Lower lobe of right lung (tissue), 2 donors: ENCODE measurements at regions not wholly inside any gene's neighbourhood (a gene's known extent, or its start where the extent isn't known, plus 50 kb on each side); places are given as distances from the start of the nearest gene placed in this dataset.
"Not testable (repeated sequence)": the region's sequence is repeated elsewhere in the genome, so short reads cannot be mapped to it uniquely, and the experiment has no call there.

Experiments used
- ATAC-seq, 2 donors: fragments of 200-7000 bp; cut with Tn5 transposase; one replicate each; pipeline ENCODE4 v1.9.1; 2020 to 2022; ENCODE audit warnings: mild to moderate bottlenecking in 2 of 2, moderate library complexity in 2 of 2
- DNase-seq: peaks from one replicate; pipeline ENCODE4 v3.0.0-alpha.2; 2020
- H3K27ac ChIP-seq: fragments of 200-600 bp; one replicate; pipeline ENCODE4 v1.8.0; 2022
- H3K27me3 ChIP-seq: fragments of 200-600 bp; one replicate; pipeline ENCODE4 v1.8.0; 2022; ENCODE audit warnings: low read depth
- H3K36me3 ChIP-seq: fragments of 200-600 bp; one replicate; pipeline ENCODE4 v1.8.0; 2022; ENCODE audit warnings: mild to moderate bottlenecking
- H3K4me1 ChIP-seq: fragments of 200-600 bp; one replicate; pipeline ENCODE4 v1.8.0; 2022
- H3K4me3 ChIP-seq: fragments of 200-600 bp; one replicate; pipeline ENCODE4 v1.8.0; 2022; ENCODE audit warnings: mild to moderate bottlenecking
- H3K9me3 ChIP-seq: fragments of 200-600 bp; one replicate; pipeline ENCODE4 v1.8.0; 2022
- intact Hi-C: fragments of 100-400 bp; cut with DNase I; formaldehyde crosslinking; loops from one replicate; pipeline ENCODE4 v1.11.0; 2022
- TF ChIP-seq, protein P1 (sequence below): fragments of 200-600 bp; IDR thresholded peaks from one replicate; pipeline ENCODE4 v1.8.0; 2022; ENCODE audit warnings: antibody characterized with exemption, mild to moderate bottlenecking
- donor health status: DM: no; HTN: yes; CAD: no; lungs with severe emphysema.

DNA sequence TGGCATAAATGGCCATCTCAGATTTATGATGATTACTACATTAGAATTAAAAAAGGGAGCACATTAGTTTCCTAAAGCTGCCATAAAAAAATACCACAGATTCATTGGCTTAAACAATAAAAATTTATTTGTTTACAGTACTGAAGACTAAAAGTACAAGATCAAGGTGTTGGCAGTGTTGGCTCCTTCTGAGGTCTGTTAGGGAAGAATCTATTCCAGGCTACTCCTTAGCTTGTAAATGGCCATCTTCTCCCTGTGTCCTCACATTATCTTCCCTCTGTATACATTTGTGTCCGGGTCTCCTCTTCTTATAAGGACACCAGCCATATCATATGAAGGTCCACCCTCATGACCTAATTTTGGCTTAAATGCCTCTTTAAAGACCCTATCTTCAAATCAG lies 341.0 kb downstream of the SLC7A11 start:
- DNase-seq (no peak), ATAC-seq (no peak)
- Histone ChIP-seq H3K27ac (no peak overlapping the region), H3K4me3 (no peak overlapping the region), H3K27me3 (no peaks in the 10 kb centered on the region), H3K36me3 (no peaks in the 10 kb centered on the region), H3K9me3 (no peaks in the 10 kb centered on the region), H3K4me1 (no peaks in the 10 kb centered on the region)
- intact Hi-C loops, result no loop called here
- TF ChIP-seq, protein P1, sequence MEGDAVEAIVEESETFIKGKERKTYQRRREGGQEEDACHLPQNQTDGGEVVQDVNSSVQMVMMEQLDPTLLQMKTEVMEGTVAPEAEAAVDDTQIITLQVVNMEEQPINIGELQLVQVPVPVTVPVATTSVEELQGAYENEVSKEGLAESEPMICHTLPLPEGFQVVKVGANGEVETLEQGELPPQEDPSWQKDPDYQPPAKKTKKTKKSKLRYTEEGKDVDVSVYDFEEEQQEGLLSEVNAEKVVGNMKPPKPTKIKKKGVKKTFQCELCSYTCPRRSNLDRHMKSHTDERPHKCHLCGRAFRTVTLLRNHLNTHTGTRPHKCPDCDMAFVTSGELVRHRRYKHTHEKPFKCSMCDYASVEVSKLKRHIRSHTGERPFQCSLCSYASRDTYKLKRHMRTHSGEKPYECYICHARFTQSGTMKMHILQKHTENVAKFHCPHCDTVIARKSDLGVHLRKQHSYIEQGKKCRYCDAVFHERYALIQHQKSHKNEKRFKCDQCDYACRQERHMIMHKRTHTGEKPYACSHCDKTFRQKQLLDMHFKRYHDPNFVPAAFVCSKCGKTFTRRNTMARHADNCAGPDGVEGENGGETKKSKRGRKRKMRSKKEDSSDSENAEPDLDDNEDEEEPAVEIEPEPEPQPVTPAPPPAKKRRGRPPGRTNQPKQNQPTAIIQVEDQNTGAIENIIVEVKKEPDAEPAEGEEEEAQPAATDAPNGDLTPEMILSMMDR, result no peak

DNA sequence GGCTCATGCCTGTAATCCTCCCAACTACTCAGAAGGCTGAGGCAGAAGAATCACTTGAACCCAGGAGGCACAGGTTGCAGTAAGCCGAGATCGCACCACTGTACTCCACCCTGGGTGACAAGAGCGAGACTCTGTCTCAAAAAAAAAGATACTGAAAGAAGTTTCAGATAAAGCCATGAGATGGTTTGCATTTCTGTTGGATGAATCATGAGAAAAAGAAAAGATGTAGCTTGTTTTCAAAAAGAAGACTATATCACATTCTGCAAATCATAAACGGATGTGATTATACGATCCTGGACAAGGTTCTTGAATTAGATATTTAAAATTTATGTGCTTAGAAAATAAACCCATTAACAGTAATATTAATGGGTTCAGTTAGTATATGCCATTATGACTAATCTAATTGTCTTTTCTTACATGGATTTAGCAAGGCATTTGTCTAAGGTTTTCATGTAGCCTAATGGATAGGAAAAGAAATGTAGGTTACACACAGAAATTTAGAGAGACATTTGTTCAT lies 345.9 kb downstream of the SLC7A11 start:
- Histone ChIP-seq H3K36me3 (no peaks in the 10 kb centered on the region), H3K4me1 (no peaks in the 10 kb centered on the region), H3K9me3 (no peaks in the 10 kb centered on the region), H3K27ac (no peak overlapping the region), H3K4me3 (no peak overlapping the region), H3K27me3 (no peaks in the 10 kb centered on the region)
- no peak for ATAC-seq
- intact Hi-C loops, result no loop called here
- TF ChIP-seq, protein P1, result no peak
- DNase-seq, result no peak

DNA sequence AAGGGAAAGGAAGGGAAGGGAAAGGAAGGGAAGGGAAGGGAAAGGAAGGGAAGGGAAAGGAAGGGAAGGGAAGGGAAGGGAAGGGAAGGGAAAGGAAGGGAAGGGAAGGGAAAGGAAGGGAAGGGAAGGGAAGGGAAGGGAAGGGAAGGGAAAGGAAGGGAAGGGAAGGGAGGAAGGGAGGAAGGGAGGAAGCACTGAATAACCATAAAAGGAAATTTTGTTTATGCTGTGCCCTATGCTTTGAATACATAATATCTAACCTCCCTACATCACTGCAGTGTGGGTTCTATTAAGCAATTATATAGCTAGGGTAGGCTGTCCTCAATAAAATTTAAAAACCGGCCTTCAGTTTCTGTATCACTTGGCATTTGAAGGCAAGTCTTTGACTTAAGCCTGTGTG lies 346.6 kb downstream of the SLC7A11 start:
- H3K4me1 ChIP-seq, H3K27ac ChIP-seq, ATAC-seq, intact Hi-C loops, H3K36me3 ChIP-seq, DNase-seq, H3K9me3 ChIP-seq, H3K27me3 ChIP-seq, H3K4me3 ChIP-seq: not testable (repeated sequence)

DNA sequence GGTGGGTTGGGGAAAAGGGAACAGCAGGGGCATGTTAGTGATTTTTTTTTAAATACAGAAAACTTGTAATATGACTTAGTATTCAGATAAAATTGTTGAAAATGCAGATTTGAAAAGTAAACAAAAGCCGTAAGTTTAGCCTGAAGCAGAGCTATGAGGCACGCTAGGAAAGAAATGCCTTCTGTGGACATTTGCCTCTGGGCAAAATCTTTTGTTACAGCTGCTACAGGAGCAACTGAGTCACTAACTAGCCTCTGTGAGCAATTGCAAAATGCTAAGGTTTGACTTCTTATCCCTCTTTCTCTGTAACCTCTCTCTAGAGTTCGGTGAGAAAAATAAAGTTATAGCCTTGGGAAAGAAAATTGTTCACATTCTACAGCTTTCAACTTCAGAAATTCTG lies 350.0 kb downstream of the SLC7A11 start:
- TF ChIP-seq, protein P1, result no peak
- Histone ChIP-seq H3K4me1 (no peaks in the 10 kb centered on the region), H3K27ac (no peak overlapping the region), H3K4me3 (no peak overlapping the region), H3K36me3 (no peaks in the 10 kb centered on the region), H3K27me3 (no peaks in the 10 kb centered on the region), H3K9me3 (no peaks in the 10 kb centered on the region)
- DNase-seq (no peak), ATAC-seq (no peak)
- intact Hi-C loops, result no loop called here

DNA sequence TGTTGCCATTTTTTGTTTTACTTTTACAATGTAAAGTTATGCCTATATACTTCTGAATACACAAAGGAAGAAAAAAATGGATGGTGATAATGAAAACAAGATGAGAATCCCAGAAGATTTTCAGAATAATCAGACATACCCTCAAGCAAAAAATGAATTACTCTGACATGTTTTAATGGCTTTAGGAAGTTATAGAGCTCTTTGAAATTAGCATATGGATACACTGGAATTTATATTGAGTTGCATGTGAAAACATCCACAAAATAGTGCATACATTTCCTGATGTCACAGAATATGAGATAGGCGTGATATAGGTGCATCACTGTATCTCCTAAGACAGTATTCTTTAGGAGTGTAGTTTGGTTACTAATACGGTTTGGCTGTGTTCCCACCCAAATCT lies 351.3 kb downstream of the SLC7A11 start:
- ATAC-seq, result no peak
- H3K4me3 ChIP-seq, result no peak overlapping the region

DNA sequence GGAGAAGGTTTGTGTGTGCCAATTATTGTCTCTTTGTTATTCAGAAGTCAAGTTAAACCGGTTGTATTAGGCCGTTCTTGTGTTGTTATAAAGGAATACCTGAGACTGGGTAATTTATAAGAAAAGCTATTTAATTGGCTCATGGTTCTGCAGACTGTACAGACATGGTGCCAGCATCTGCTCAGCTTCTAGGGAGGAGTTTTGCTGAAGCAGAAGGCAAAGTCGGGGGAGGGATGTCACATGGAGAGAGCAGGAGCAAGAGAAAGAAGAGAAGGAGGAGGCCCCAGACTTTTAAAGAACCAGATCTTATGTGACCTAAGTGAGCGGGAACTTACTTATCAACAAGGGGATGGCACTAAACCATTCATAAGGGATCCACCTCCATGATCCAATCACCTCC lies 349.3 kb upstream of the PCDH18 start:
- Histone ChIP-seq H3K27me3 (no peaks in the 10 kb centered on the region), H3K27ac (no peak overlapping the region), H3K4me1 (no peaks in the 10 kb centered on the region), H3K4me3 (no peak overlapping the region), H3K9me3 (peaks cover 3% of the 10 kb centered on the region), H3K36me3 (no peaks in the 10 kb centered on the region)
- intact Hi-C loops, result no loop called here
- DNase-seq (no peak), ATAC-seq (no peak)
- TF ChIP-seq, protein P1, result no peak

More for the DNA sequence above, 351.3 kb downstream of the SLC7A11 start:
- Histone ChIP-seq H3K9me3 (no peaks in the 10 kb centered on the region), H3K36me3 (no peaks in the 10 kb centered on the region), H3K27me3 (no peaks in the 10 kb centered on the region), H3K27ac (no peak overlapping the region), H3K4me1 (no peaks in the 10 kb centered on the region)
- intact Hi-C loops, result no loop called here
- no peak for DNase-seq
- TF ChIP-seq, protein P1, result no peak

DNA sequence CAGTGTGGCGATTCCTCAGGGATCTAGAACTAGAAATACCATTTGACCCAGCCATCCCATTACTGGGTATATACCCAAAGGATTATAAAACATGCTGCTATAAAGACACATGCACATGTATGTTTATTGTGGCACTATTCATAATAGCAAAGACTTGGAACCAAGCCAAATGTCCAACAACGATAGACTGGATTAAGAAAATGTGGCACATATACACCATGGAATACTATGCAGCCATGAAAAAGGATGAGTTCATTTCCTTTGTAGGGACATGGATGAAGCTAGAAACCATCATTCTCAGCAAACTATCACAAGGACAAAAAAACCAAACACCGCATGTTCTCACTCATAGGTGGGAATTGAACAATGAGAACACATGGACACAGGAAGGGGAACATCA lies 335.8 kb upstream of the PCDH18 start:
- ATAC-seq, H3K27ac ChIP-seq, intact Hi-C loops, H3K27me3 ChIP-seq, H3K4me3 ChIP-seq, H3K36me3 ChIP-seq, H3K4me1 ChIP-seq, DNase-seq, H3K9me3 ChIP-seq: not testable (repeated sequence)
